GM23248 (cell line): ENCODE measurements at regions not wholly inside any gene's neighbourhood (a gene's known extent, or its start where the extent isn't known, plus 50 kb on each side); places are given as distances from the start of the nearest gene placed in this dataset.

Source experiments
- EZH2 ChIP-seq: fragments of 200-600 bp; sonication (generic); IDR thresholded peaks from 2 replicates; pipeline ENCODE4 v1.6.1; 2018; ENCODE audit warnings: antibody characterized with exemption, mild to moderate bottlenecking; ENCODE audit not compliant: insufficient read depth, poor library complexity, severe bottlenecking
- EZH2phosphoT487 ChIP-seq: fragments of 200-600 bp; sonication (generic); IDR thresholded peaks from 2 replicates; pipeline ENCODE4 v1.6.1; 2018; ENCODE audit warnings: antibody characterized with exemption, moderate library complexity, mild to moderate bottlenecking, low read depth; ENCODE audit not compliant: insufficient read depth

- TF ChIP-seq EZH2 (no peak), EZH2phosphoT487 (no peak)
These were observed 136.5 kb downstream of the CEP135 start for GRCh38 chr4:56085275-56085674.
